GM21423 (cell line): ENCODE measurements at regions not wholly inside any gene's neighbourhood (a gene's known extent, or its start where the extent isn't known, plus 50 kb on each side); places are given as distances from the start of the nearest gene placed in this dataset.
A peak's percentile ranks its signal among the peaks of the same experiment; 100 is the strongest.

Source experiments
- ATAC-seq: cut with Tn5 transposase; IDR thresholded peaks from one replicate; pipeline ENCODE4 v1.9.1; 2021; ENCODE audit warnings: mild to moderate bottlenecking, moderate library complexity; ENCODE audit not compliant: unreplicated experiment

GRCh38 chr4:165610679-165611437 lies 232.1 kb downstream of the CPE start:
- ATAC-seq: no peak

GRCh38 chr4:165612936-165613335 lies 234.1 kb downstream of the CPE start:
- ATAC-seq: peak; percentile 94

- no peak for ATAC-seq
Measured at GRCh38 chr4:165613581-165613980, 234.8 kb downstream of the CPE start.

GRCh38 chr4:165620913-165621312 lies 242.1 kb downstream of the CPE start:
- ATAC-seq: no peak

GRCh38 chr4:165621983-165622382 lies 243.2 kb downstream of the CPE start:
- no peak for ATAC-seq

GRCh38 chr4:165625281-165625680 lies 246.5 kb downstream of the CPE start:
- ATAC-seq: no peak

- ATAC-seq: no peak
Measured at GRCh38 chr4:165626316-165626715, 246.7 kb upstream of the TLL1 start.

GRCh38 chr4:165627128-165627527 lies 245.9 kb upstream of the TLL1 start:
- ATAC-seq: no peak

- ATAC-seq: no peak
Measured at GRCh38 chr4:165627548-165627947, 245.5 kb upstream of the TLL1 start.

- ATAC-seq: no peak
Measured at GRCh38 chr4:165628572-165628971, 244.5 kb upstream of the TLL1 start.

- no peak for ATAC-seq
Measured at GRCh38 chr4:165630671-165631070, 242.4 kb upstream of the TLL1 start.

GRCh38 chr4:165631208-165631894 lies 241.7 kb upstream of the TLL1 start:
- ATAC-seq: no peak

GRCh38 chr4:165631912-165632311 lies 241.1 kb upstream of the TLL1 start:
- ATAC-seq: no peak

GRCh38 chr4:165634766-165635165 lies 238.3 kb upstream of the TLL1 start:
- ATAC-seq: no peak

- no peak for ATAC-seq
Measured at GRCh38 chr4:165635381-165635780, 237.7 kb upstream of the TLL1 start.

- no peak for ATAC-seq
Measured at GRCh38 chr4:165635951-165636350, 237.1 kb upstream of the TLL1 start.

- ATAC-seq: no peak
Measured at GRCh38 chr4:165651901-165652300, 221.1 kb upstream of the TLL1 start.

GRCh38 chr4:165654556-165654955 lies 218.5 kb upstream of the TLL1 start:
- ATAC-seq: no peak

GRCh38 chr4:165656399-165656798 lies 216.6 kb upstream of the TLL1 start:
- ATAC-seq: no peak

- no peak for ATAC-seq
Measured at GRCh38 chr4:165656829-165657490, 216.1 kb upstream of the TLL1 start.

GRCh38 chr4:165662341-165662740 lies 210.7 kb upstream of the TLL1 start:
- ATAC-seq: no peak

- no peak for ATAC-seq
Measured at GRCh38 chr4:165663411-165663810, 209.6 kb upstream of the TLL1 start.
